ENCODE measurements at regions not wholly inside any gene's neighbourhood (a gene's known extent, or its start where the extent isn't known, plus 50 kb on each side); places are given as distances from the start of the nearest gene placed in this dataset.

- ChIA-PET CTCF (no interaction called here), POLR2A (no interaction called here)
- Histone ChIP-seq H3K4me3 (ENCODE audit: low read depth, low read length) (no peak overlapping the region), H3K4me1 (ENCODE audit: control insufficient read depth, insufficient read depth, low read length) (no peaks in the 10 kb centered on the region), H3K9me3 (ENCODE audit: control insufficient read depth, insufficient read depth, low read depth, low read length) (no peaks in the 10 kb centered on the region), H3K36me3 (ENCODE audit: control insufficient read depth in 2 of 2, insufficient read depth in 1 of 2, low read length in 2 of 2) (no peaks in the 10 kb centered on the region), H3K27ac (ENCODE audit: extremely low read depth, low read depth, low read length) (no peak overlapping the region)
- TF ChIP-seq SETDB1 (IDR thresholded peaks at IDR 0.05; ENCODE audit: insufficient read length, low read length) (peak; percentile 43), ZNF670 (tag by site-specific recombination; IDR thresholded peaks at IDR 0.05; ENCODE audit: low read depth) (no peak)
Measured at GRCh38 chr10:1966712-1967376, 229.5 kb upstream of the ADARB2 start.

GRCh38 chr10:1964476-1964875 is 227.2 kb upstream of the ADARB2 start:
- Histone ChIP-seq H3K36me3 (ENCODE audit: control insufficient read depth in 2 of 2, insufficient read depth in 1 of 2, low read length in 2 of 2) (no peaks in the 10 kb centered on the region), H3K4me1 (ENCODE audit: control insufficient read depth, insufficient read depth, low read length) (no peaks in the 10 kb centered on the region), H3K27ac (ENCODE audit: extremely low read depth, low read depth, low read length) (no peak overlapping the region), H3K4me3 (ENCODE audit: low read depth, low read length) (no peak overlapping the region), H3K9me3 (ENCODE audit: control insufficient read depth, insufficient read depth, low read depth, low read length) (no peaks in the 10 kb centered on the region)
- TF ChIP-seq ZNF558 (tag by site-specific recombination; IDR thresholded peaks at IDR 0.05) (no peak), PBX3 (CRISPR knock-in tag; IDR thresholded peaks at IDR 0.05) (no peak), ZIC2 (tag by site-specific recombination; IDR thresholded peaks at IDR 0.05) (no peak), ZNF776 (tag by site-specific recombination; IDR thresholded peaks at IDR 0.05; ENCODE audit: borderline replicate concordance) (no peak), GLIS1 (tag by site-specific recombination; IDR thresholded peaks at IDR 0.05) (no peak)
- CTCF ChIA-PET, result no interaction called here
- POLR2A ChIA-PET, result no interaction called here

- no peak for TF ChIP-seq SETDB1 (IDR thresholded peaks at IDR 0.05; ENCODE audit: insufficient read length, low read length)
- no peak for TF ChIP-seq ZNF701 (tag by site-specific recombination; IDR thresholded peaks at IDR 0.05)
- no peak for TF ChIP-seq ZNF366 (tag by site-specific recombination; conservative IDR thresholded peaks at IDR 0.05)
- TF ChIP-seq ZNF140 (tag by site-specific recombination; IDR thresholded peaks at IDR 0.05), result no peak
- no peak for TF ChIP-seq ZNF335 (tag by site-specific recombination; conservative IDR thresholded peaks at IDR 0.05)
- no peak for TF ChIP-seq ZNF629 (tag by site-specific recombination; IDR thresholded peaks at IDR 0.05)
- TF ChIP-seq ZNF501 (tag by site-specific recombination; IDR thresholded peaks at IDR 0.05), result no peak
- TF ChIP-seq ZNF133 (tag by site-specific recombination; IDR thresholded peaks at IDR 0.05), result no peak
- TF ChIP-seq ZNF776 (tag by site-specific recombination; IDR thresholded peaks at IDR 0.05; ENCODE audit: borderline replicate concordance), result no peak
- no peak for TF ChIP-seq ZBTB10 (tag by site-specific recombination; IDR thresholded peaks at IDR 0.05)
- no peak for TF ChIP-seq ZFP3 (tag by site-specific recombination; IDR thresholded peaks at IDR 0.05; ENCODE audit: low read depth)
- no peak for TF ChIP-seq ZNF488 (tag by site-specific recombination; IDR thresholded peaks at IDR 0.05)
- no peak for TF ChIP-seq TRIM28 (IDR thresholded peaks at IDR 0.05; ENCODE audit: borderline replicate concordance, low read length)
- no peak for TF ChIP-seq ZNF292 (tag by site-specific recombination; IDR thresholded peaks at IDR 0.05; ENCODE audit: borderline replicate concordance, low read depth)
- no peak for TF ChIP-seq ZNF530 (tag by site-specific recombination; IDR thresholded peaks at IDR 0.05; ENCODE audit: low read depth)
- no peak for TF ChIP-seq ZNF146 (tag by site-specific recombination; IDR thresholded peaks at IDR 0.05)
- TF ChIP-seq FEZF1 (tag by site-specific recombination; IDR thresholded peaks at IDR 0.05), result no peak
- no peak for TF ChIP-seq ZNF529 (tag by site-specific recombination; IDR thresholded peaks at IDR 0.05; ENCODE audit: insufficient replicate concordance)
- no peak for TF ChIP-seq ZNF121 (tag by site-specific recombination; IDR thresholded peaks at IDR 0.05)
- no peak for TF ChIP-seq BCL6B (tag by site-specific recombination; IDR thresholded peaks at IDR 0.05)
- no peaks in the 10 kb centered on the region for H3K4me1 ChIP-seq (ENCODE audit: control insufficient read depth, insufficient read depth, low read length)
- H3K27ac ChIP-seq (ENCODE audit: extremely low read depth, low read depth, low read length), result no peak overlapping the region
- H3K4me3 ChIP-seq (ENCODE audit: low read depth, low read length), result no peak overlapping the region
- CTCF ChIA-PET, result interaction anchor here (0.6 to 1.1 kb wide), 2 partner anchors 13 to 29 kb away, joined by 3 to 6 read pairs; no protein-coding TSS in a partner anchor
- H3K36me3 ChIP-seq (ENCODE audit: control insufficient read depth in 2 of 2, insufficient read depth in 1 of 2, low read length in 2 of 2), result no peaks in the 10 kb centered on the region
- POLR2A ChIA-PET, result no interaction called here
- H3K9me3 ChIP-seq (ENCODE audit: control insufficient read depth, insufficient read depth, low read depth, low read length), result no peaks in the 10 kb centered on the region
Measured at GRCh38 chr10:1963341-1963740, 226.0 kb upstream of the ADARB2 start.
